CD4-positive, alpha-beta memory T cell (primary cell): ENCODE measurements at regions not wholly inside any gene's neighbourhood (a gene's known extent, or its start where the extent isn't known, plus 50 kb on each side); places are given as distances from the start of the nearest gene placed in this dataset.

Source experiments
- CTCF ChIA-PET: fragments of 350-600 bp; sonication (Branson Sonifier 250); formaldehyde crosslinking; loops from one replicate; lab custom pipeline; 2021; ENCODE audit warnings: inconsistent platforms; ENCODE audit not compliant: partially characterized antibody; lab: Charles Lee
- POLR2A ChIA-PET: fragments of 350-600 bp; sonication (Branson Sonifier 250); formaldehyde crosslinking; loops from one replicate; lab custom pipeline; 2021; ENCODE audit not compliant: partially characterized antibody; lab: Charles Lee
- DNase-seq, 5 donors: peaks; one replicate each; pipeline versions ENCODE4 v3.0.0 to v3.0.0-alpha.2; 2020 to 2022; ENCODE audit warnings: mixed read lengths in 1 of 5
- H3K27ac ChIP-seq: one replicate; pipeline ENCODE4 v1.7.0; 2013; ENCODE audit warnings: low read depth, low read length
- H3K27me3 ChIP-seq: 2 replicates; pipeline ENCODE4 v1.7.0; 2013; ENCODE audit warnings: mild to moderate bottlenecking, low read length, moderate library complexity; ENCODE audit not compliant: insufficient read depth
- H3K36me3 ChIP-seq: 2 replicates; pipeline ENCODE4 v1.7.0; 2013; ENCODE audit warnings: mild to moderate bottlenecking, low read length, moderate library complexity; ENCODE audit not compliant: insufficient read depth
- H3K4me1 ChIP-seq: 2 replicates; pipeline ENCODE4 v1.7.0; 2013; ENCODE audit warnings: mild to moderate bottlenecking, low read length, moderate library complexity; ENCODE audit not compliant: insufficient read depth
- H3K4me3 ChIP-seq, 2 donors: one replicate each; pipeline ENCODE4 v1.7.0; 2013; ENCODE audit warnings: low read length in 2 of 2, mild to moderate bottlenecking in 1 of 2
- H3K9me3 ChIP-seq, 2 donors: one replicate each; pipeline ENCODE4 v1.7.0; 2013; ENCODE audit warnings: low read length in 2 of 2, control low read depth in 1 of 2; ENCODE audit not compliant: control insufficient read depth in 1 of 2
- H3K27ac Mint-ChIP-seq, 7 donors: one replicate each; pipeline ENCODE4 v1.8.0; 2020 to 2021; ENCODE audit warnings: mixed read lengths in 7 of 7, mild to moderate bottlenecking in 6 of 7, inconsistent platforms in 3 of 7, moderate library complexity in 3 of 7
- H3K27me3 Mint-ChIP-seq, 2 donors: one replicate each; pipeline ENCODE4 v1.8.0; 2020 to 2021; ENCODE audit warnings: mixed read lengths in 2 of 2
- H3K36me3 Mint-ChIP-seq, 2 donors: one replicate each; pipeline ENCODE4 v1.8.0; 2020 to 2021; ENCODE audit warnings: mixed read lengths in 2 of 2, inconsistent platforms in 1 of 2, mild to moderate bottlenecking in 1 of 2
- H3K4me1 Mint-ChIP-seq, 4 donors: one replicate each; pipeline ENCODE4 v1.8.0; 2020 to 2021; ENCODE audit warnings: mixed read lengths in 4 of 4, mild to moderate bottlenecking in 1 of 4
- H3K4me3 Mint-ChIP-seq, 8 donors: one replicate each; pipeline ENCODE4 v1.8.0; 2020 to 2021; ENCODE audit warnings: mixed read lengths in 8 of 8, mild to moderate bottlenecking in 7 of 8, moderate library complexity in 6 of 8, inconsistent platforms in 3 of 8
- H3K9me3 Mint-ChIP-seq, 8 donors: one replicate each; pipeline ENCODE4 v1.8.0; 2020 to 2021; ENCODE audit warnings: mixed read lengths in 8 of 8, mild to moderate bottlenecking in 5 of 8, inconsistent platforms in 3 of 8, moderate library complexity in 1 of 8
- intact Hi-C: fragments of 100-400 bp; cut with micrococcal nuclease; formaldehyde crosslinking; loops from one replicate; pipeline ENCODE4 v1.15.1; 2023

DNA sequence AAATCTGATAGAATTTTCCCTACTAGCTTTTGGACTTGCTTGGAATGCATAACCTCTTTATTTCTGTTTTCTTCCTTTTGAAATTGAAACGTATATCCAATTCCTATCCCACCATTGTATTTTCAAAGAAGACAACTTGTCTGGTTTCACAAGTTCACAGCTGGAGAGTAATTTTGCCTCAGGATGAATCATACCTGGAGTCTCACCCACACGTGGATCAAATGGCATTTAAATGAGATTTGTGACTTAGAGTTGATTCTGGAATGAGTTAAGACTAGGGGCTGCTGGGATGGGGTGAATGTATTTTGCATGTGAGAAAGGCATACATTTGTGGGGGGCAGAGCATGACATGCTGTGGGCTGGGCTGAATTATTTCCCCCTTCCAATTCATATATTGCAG, 516.5 kb upstream of the MGAT4C start:
- H3K36me3 Mint-ChIP-seq, result no peaks in the 10 kb centered on the region
- DNase-seq, result no peak
- H3K27me3 Mint-ChIP-seq, result no peaks in the 10 kb centered on the region
- CTCF ChIA-PET, result no interaction called here
- H3K27ac Mint-ChIP-seq, result no peak overlapping the region
- H3K4me1 Mint-ChIP-seq, result no peaks in the 10 kb centered on the region
- H3K4me1 ChIP-seq, result no peaks in the 10 kb centered on the region
- no peak overlapping the region for H3K4me3 Mint-ChIP-seq
- POLR2A ChIA-PET, result no interaction called here
- no peak overlapping the region for H3K4me3 ChIP-seq
- no peaks in the 10 kb centered on the region for H3K27me3 ChIP-seq
- H3K9me3 Mint-ChIP-seq, result peaks cover 0 to 6% (median 0%) of the 10 kb centered on the region in 8 donors
- H3K27ac ChIP-seq, result no peak overlapping the region
- intact Hi-C loops, result no loop called here
- no peaks in the 10 kb centered on the region for H3K36me3 ChIP-seq
- no peaks in the 10 kb centered on the region for H3K9me3 ChIP-seq

DNA sequence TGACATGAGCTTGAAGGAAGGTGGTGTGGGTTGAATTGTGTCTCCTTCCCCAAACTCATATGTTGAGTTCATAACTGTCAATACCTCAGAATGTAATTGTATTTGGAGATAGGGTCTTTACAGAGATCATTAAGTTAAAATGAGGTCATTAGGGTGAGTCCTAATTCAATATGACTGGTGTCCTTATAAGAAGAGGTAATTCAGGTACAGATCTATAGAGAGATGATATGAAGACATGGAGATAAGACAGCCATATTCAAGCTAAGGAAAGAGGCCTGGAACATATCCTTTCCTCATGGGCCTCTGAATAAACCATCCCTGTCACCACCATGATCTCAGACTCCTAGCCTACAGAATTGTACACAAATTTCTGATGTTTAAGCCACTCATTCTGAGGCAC, 514.7 kb upstream of the MGAT4C start:
- no peak overlapping the region for H3K27ac ChIP-seq

DNA sequence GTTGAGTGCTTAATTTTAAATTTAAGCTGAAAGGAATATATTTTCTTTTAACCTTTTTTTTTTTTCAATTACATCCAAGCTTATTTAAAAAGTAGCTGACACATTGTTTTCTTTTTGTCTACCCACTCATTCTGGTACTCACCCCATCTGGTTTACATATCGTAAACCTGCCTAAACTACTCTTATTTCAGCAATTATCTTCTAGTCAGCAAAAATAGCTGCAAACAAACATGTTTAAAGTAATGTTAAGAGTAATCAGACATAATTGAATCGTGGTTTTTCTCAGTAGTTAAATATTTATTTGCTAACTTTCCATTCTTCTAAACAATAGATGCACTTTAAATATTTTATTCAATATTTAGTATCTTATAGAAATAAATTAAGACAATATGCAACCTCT, 492.7 kb upstream of the MGAT4C start:
- ChIA-PET POLR2A (no interaction called here), CTCF (no interaction called here)
- H3K27me3 Mint-ChIP-seq, result no peaks in the 10 kb centered on the region
- Histone ChIP-seq H3K9me3 (no peaks in the 10 kb centered on the region), H3K4me1 (no peaks in the 10 kb centered on the region), H3K36me3 (no peaks in the 10 kb centered on the region), H3K4me3 (no peak overlapping the region), H3K27me3 (no peaks in the 10 kb centered on the region), H3K27ac (no peak overlapping the region)
- H3K36me3 Mint-ChIP-seq, result no peaks in the 10 kb centered on the region
- intact Hi-C loops, result no loop called here
- H3K27ac Mint-ChIP-seq, result no peak overlapping the region
- H3K9me3 Mint-ChIP-seq, result peaks cover 0 to 8% (median 2%) of the 10 kb centered on the region in 8 donors
- H3K4me1 Mint-ChIP-seq, result no peaks in the 10 kb centered on the region
- no peak overlapping the region for H3K4me3 Mint-ChIP-seq
- DNase-seq, result no peak

More for the DNA sequence above, 514.7 kb upstream of the MGAT4C start:
- H3K36me3 Mint-ChIP-seq, result no peaks in the 10 kb centered on the region
- no peak for DNase-seq
- Histone ChIP-seq H3K36me3 (no peaks in the 10 kb centered on the region), H3K27me3 (no peaks in the 10 kb centered on the region), H3K4me1 (no peaks in the 10 kb centered on the region), H3K4me3 (no peak overlapping the region), H3K9me3 (no peaks in the 10 kb centered on the region)
- H3K27ac Mint-ChIP-seq, result no peak overlapping the region
- ChIA-PET CTCF (no interaction called here), POLR2A (no interaction called here)
- H3K9me3 Mint-ChIP-seq, result peaks cover 0 to 7% (median 2%) of the 10 kb centered on the region in 8 donors
- no peak overlapping the region for H3K4me3 Mint-ChIP-seq
- no peaks in the 10 kb centered on the region for H3K27me3 Mint-ChIP-seq
- no peaks in the 10 kb centered on the region for H3K4me1 Mint-ChIP-seq
- intact Hi-C loops, result no loop called here

DNA sequence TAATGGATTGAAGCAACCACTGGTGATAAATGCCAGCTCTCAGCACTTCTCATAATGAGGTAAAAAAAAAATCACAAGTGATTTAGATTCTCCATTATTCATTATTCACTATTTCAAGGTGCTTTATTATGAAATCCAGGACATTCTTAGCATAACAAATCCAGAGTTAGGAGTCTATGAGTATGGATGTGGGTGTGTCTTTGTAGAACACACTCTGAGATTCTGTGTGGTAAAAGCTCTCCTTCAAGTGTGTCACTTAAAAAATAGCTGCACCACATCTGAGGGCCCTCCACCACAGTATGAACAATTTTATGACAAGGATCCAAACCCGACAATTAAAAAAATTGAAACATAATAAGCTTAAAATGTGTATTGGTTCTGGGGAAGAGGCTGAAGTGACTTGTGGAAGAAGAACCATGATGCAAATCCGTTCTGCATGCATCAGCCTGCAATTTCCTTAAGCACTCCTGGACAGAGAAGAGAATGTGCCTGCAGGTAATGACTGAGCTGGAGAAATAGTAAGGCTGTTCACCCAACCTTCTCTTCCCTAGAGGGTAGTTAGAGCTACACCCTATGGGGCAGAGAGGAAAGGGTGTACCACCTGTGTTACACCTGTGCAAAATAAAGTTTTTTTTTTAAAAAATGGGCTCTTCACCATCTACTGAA, 488.5 kb upstream of the MGAT4C start:
- Mint-ChIP-seq H3K36me3 (no peaks in the 10 kb centered on the region), H3K4me1 (no peaks in the 10 kb centered on the region), H3K27ac (no peak overlapping the region), H3K27me3 (no peaks in the 10 kb centered on the region), H3K4me3 (no peak overlapping the region), H3K9me3 (peaks cover 0 to 10% (median 3%) of the 10 kb centered on the region in 8 donors)
- ChIA-PET CTCF (no interaction called here), POLR2A (no interaction called here)
- Histone ChIP-seq H3K27ac (no peak overlapping the region), H3K9me3 (no peaks in the 10 kb centered on the region), H3K4me1 (no peaks in the 10 kb centered on the region), H3K27me3 (no peaks in the 10 kb centered on the region), H3K4me3 (no peak overlapping the region), H3K36me3 (no peaks in the 10 kb centered on the region)
- intact Hi-C loops, result no loop called here
- no peak for DNase-seq

DNA sequence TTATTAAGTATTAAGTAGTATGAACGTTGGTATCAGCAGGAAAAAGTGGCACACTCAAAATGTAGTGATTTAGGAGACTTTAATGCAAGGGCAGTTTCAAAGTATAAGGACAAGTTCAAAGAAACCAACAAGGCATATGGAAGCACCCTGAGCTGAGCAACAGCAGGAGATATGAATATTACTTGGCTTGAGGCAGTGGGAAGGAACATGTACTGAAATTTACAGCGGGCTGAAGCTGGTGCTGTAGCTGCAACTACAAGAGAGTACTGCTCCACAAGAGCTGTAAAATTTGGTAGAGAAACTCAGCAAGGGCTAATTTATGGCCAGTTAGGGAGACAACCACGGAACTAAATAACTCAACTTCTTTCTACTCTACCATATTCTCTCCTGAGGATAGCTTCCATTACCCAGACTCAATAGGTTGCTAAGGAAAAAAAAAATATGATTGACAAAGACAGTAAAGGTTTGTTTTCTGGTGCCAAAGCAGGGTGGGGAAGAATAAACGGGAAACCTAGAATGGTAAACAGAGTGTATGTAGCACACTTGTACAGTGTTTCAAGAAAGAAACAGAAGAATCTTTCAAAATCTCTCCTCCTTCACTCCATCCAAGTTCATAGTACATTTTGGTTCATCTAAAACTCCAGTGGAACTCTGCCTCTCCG, 487.8 kb upstream of the MGAT4C start:
- DNase-seq, result no peak
- intact Hi-C loops, result no loop called here
- Mint-ChIP-seq H3K36me3 (no peaks in the 10 kb centered on the region), H3K9me3 (peaks cover 0 to 10% (median 3%) of the 10 kb centered on the region in 8 donors), H3K4me3 (no peak overlapping the region), H3K27me3 (no peaks in the 10 kb centered on the region), H3K27ac (no peak overlapping the region), H3K4me1 (no peaks in the 10 kb centered on the region)
- POLR2A ChIA-PET, result no interaction called here
- CTCF ChIA-PET, result no interaction called here
- H3K36me3 ChIP-seq, result no peaks in the 10 kb centered on the region
- no peaks in the 10 kb centered on the region for H3K4me1 ChIP-seq
- no peaks in the 10 kb centered on the region for H3K9me3 ChIP-seq
- H3K27me3 ChIP-seq, result no peaks in the 10 kb centered on the region
- H3K4me3 ChIP-seq, result no peak overlapping the region
- H3K27ac ChIP-seq, result no peak overlapping the region

DNA sequence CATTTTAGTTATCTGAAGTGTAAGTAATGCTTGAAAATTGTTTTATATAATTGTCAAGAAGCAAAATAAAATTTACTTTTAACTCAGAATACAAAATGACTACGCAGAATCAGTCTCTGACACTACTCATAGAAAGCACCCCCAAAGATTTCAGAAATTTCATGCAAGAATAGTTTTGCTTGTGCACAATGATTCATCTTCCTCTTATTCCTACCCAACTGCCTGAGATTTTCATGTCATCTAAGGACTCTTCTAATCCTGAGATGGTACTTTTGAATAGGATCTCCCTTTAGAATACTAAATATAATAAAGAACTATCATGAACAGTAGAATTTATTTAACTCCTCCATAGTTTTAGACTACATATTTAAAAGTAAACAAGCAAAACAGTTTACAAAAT, 485.3 kb upstream of the MGAT4C start:
- no peaks in the 10 kb centered on the region for H3K36me3 ChIP-seq
- no peaks in the 10 kb centered on the region for H3K27me3 ChIP-seq
- H3K9me3 ChIP-seq, result no peaks in the 10 kb centered on the region
- no peak overlapping the region for H3K4me3 ChIP-seq
- no peaks in the 10 kb centered on the region for H3K4me1 Mint-ChIP-seq
- ChIA-PET CTCF (no interaction called here), POLR2A (no interaction called here)
- no peaks in the 10 kb centered on the region for H3K27me3 Mint-ChIP-seq
- no peak overlapping the region for H3K27ac Mint-ChIP-seq
- H3K9me3 Mint-ChIP-seq, result peaks cover 0 to 8% (median 2%) of the 10 kb centered on the region in 8 donors
- intact Hi-C loops, result no loop called here
- no peak overlapping the region for H3K27ac ChIP-seq
- H3K4me1 ChIP-seq, result no peaks in the 10 kb centered on the region
- DNase-seq, result no peak
- H3K36me3 Mint-ChIP-seq, result no peaks in the 10 kb centered on the region
- H3K4me3 Mint-ChIP-seq, result no peak overlapping the region

DNA sequence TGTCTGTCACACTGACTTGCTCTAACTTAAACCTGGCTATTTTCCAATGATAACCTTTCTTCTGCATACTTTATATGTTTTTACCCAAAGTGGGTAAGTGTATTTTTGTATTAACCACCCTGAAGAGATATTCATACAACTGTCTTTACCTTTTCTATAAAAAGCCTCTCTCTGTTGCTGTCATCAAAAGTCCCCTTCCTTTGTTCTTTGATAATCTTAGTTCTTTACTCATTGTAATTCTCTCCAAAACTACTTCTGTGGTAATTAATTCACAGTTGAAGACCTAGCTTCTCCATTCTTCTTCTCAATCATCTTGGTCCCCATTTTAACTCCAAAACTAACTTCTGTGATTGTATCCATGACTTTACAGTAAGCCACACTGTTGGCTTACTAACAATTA, 479.7 kb upstream of the MGAT4C start:
- Mint-ChIP-seq H3K27me3 (no peaks in the 10 kb centered on the region), H3K9me3 (peaks cover 0 to 4% (median 0%) of the 10 kb centered on the region in 8 donors), H3K36me3 (no peaks in the 10 kb centered on the region), H3K27ac (no peak overlapping the region), H3K4me1 (no peaks in the 10 kb centered on the region), H3K4me3 (no peak overlapping the region)
- Histone ChIP-seq H3K9me3 (no peaks in the 10 kb centered on the region), H3K4me3 (no peak overlapping the region), H3K27ac (no peak overlapping the region), H3K36me3 (no peaks in the 10 kb centered on the region), H3K27me3 (no peaks in the 10 kb centered on the region), H3K4me1 (no peaks in the 10 kb centered on the region)
- POLR2A ChIA-PET, result no interaction called here
- no peak for DNase-seq
- intact Hi-C loops, result no loop called here
- CTCF ChIA-PET, result no interaction called here
